PFSK-1 (cell line): ENCODE measurements at regions not wholly inside any gene's neighbourhood (a gene's known extent, or its start where the extent isn't known, plus 50 kb on each side); places are given as distances from the start of the nearest gene placed in this dataset.

ENCODE experiments used
- FOXP2 ChIP-seq: optimal IDR thresholded peaks from 2 replicates; pipeline ENCODE3; 2011; ENCODE audit warnings: borderline replicate concordance, control low read depth, inconsistent platforms; ENCODE audit not compliant: insufficient read depth; ENCODE audit errors: extremely low read length, extremely low read depth
- POLR2AphosphoS5 ChIP-seq: IDR thresholded peaks from 2 replicates; pipeline ENCODE4 v1.6.1; 2012; ENCODE audit warnings: low read depth, mild to moderate bottlenecking, control low read depth, low read length, moderate library complexity
- SIN3A ChIP-seq: IDR thresholded peaks from 2 replicates; pipeline ENCODE4 v1.6.1; 2012; ENCODE audit warnings: mild to moderate bottlenecking, low read length, moderate library complexity, borderline replicate concordance; ENCODE audit not compliant: insufficient read depth
- TAF1 ChIP-seq: IDR thresholded peaks from 2 replicates; pipeline ENCODE4 v1.6.1; 2012; ENCODE audit warnings: low read length, control low read depth, borderline replicate concordance; ENCODE audit not compliant: insufficient read depth
- TF ChIP-seq, protein P1 (sequence below), 2 experiments: IDR thresholded peaks; 2 replicates each; pipeline versions ENCODE4 v1.6.1 to v1.8.0; 2011 to 2012; ENCODE audit warnings: low read depth in 2 of 2, low read length in 2 of 2, control low read depth in 1 of 2, inconsistent platforms in 1 of 2, mild to moderate bottlenecking in 1 of 2, moderate library complexity in 1 of 2; ENCODE audit not compliant: insufficient read depth in 1 of 2

GRCh38 chr13:50198508-50198907 is 183.3 kb downstream of the KCNRG start:
- TF ChIP-seq FOXP2 = no peak
- TF ChIP-seq POLR2AphosphoS5 = no peak
- no peak for TF ChIP-seq SIN3A
- TF ChIP-seq, protein P1, sequence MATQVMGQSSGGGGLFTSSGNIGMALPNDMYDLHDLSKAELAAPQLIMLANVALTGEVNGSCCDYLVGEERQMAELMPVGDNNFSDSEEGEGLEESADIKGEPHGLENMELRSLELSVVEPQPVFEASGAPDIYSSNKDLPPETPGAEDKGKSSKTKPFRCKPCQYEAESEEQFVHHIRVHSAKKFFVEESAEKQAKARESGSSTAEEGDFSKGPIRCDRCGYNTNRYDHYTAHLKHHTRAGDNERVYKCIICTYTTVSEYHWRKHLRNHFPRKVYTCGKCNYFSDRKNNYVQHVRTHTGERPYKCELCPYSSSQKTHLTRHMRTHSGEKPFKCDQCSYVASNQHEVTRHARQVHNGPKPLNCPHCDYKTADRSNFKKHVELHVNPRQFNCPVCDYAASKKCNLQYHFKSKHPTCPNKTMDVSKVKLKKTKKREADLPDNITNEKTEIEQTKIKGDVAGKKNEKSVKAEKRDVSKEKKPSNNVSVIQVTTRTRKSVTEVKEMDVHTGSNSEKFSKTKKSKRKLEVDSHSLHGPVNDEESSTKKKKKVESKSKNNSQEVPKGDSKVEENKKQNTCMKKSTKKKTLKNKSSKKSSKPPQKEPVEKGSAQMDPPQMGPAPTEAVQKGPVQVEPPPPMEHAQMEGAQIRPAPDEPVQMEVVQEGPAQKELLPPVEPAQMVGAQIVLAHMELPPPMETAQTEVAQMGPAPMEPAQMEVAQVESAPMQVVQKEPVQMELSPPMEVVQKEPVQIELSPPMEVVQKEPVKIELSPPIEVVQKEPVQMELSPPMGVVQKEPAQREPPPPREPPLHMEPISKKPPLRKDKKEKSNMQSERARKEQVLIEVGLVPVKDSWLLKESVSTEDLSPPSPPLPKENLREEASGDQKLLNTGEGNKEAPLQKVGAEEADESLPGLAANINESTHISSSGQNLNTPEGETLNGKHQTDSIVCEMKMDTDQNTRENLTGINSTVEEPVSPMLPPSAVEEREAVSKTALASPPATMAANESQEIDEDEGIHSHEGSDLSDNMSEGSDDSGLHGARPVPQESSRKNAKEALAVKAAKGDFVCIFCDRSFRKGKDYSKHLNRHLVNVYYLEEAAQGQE (IDR thresholded peaks at IDR 0.05; ENCODE audit: insufficient read depth in 1 of 2, low read depth in 2 of 2, low read length in 2 of 2) = no peak
- no peak for TF ChIP-seq TAF1
